ENCODE measurements at regions not wholly inside any gene's neighbourhood (a gene's known extent, or its start where the extent isn't known, plus 50 kb on each side); places are given as distances from the start of the nearest gene placed in this dataset.

- H3K27ac ChIP-seq = no peak overlapping the region
- intact Hi-C loops (cut with DNase I) = no loop called here
- no peaks in the 10 kb centered on the region for H3K4me1 ChIP-seq
- H3K4me3 ChIP-seq = no peak overlapping the region
- H3K27me3 ChIP-seq = no peaks in the 10 kb centered on the region
- no peak overlapping the region for H3K9ac ChIP-seq (ENCODE audit: low read depth in 2 of 2, low read length in 2 of 2)
- H3K36me3 ChIP-seq = no peaks in the 10 kb centered on the region
- no peak for TF ChIP-seq CTCF (IDR thresholded peaks at IDR 0.05)
- DNase-seq = no peak
- no peaks in the 10 kb centered on the region for H3K9me3 ChIP-seq
These were observed 93.7 kb upstream of the FBN2 start for GRCh38 chr5:128631771-128632170.

- intact Hi-C loops (cut with DNase I) = no loop called here
- Histone ChIP-seq H3K27ac (no peak overlapping the region), H3K4me3 (no peak overlapping the region), H3K4me1 (no peaks in the 10 kb centered on the region), H3K27me3 (no peaks in the 10 kb centered on the region), H3K9ac (ENCODE audit: low read depth in 2 of 2, low read length in 2 of 2) (no peak overlapping the region), H3K9me3 (no peaks in the 10 kb centered on the region), H3K36me3 (no peaks in the 10 kb centered on the region)
- DNase-seq = no peak
- TF ChIP-seq CTCF (IDR thresholded peaks at IDR 0.05) = no peak
These were observed 94.2 kb upstream of the FBN2 start for GRCh38 chr5:128632264-128632663.

- no peaks in the 10 kb centered on the region for H3K36me3 ChIP-seq
- H3K9ac ChIP-seq (ENCODE audit: low read depth in 2 of 2, low read length in 2 of 2) = no peak overlapping the region
- TF ChIP-seq CTCF (IDR thresholded peaks at IDR 0.05) = no peak
- H3K4me3 ChIP-seq = no peak overlapping the region
- no peaks in the 10 kb centered on the region for H3K4me1 ChIP-seq
- intact Hi-C loops (cut with DNase I) = no loop called here
- no peaks in the 10 kb centered on the region for H3K9me3 ChIP-seq
- DNase-seq = no peak
- no peaks in the 10 kb centered on the region for H3K27me3 ChIP-seq
- no peak overlapping the region for H3K27ac ChIP-seq
These were observed 95.9 kb upstream of the FBN2 start for GRCh38 chr5:128633901-128634300.

GRCh38 chr5:128635379-128635778 is 97.3 kb upstream of the FBN2 start:
- Histone ChIP-seq H3K9ac (ENCODE audit: low read depth in 2 of 2, low read length in 2 of 2) (no peak overlapping the region), H3K27me3 (no peaks in the 10 kb centered on the region), H3K27ac (no peak overlapping the region), H3K36me3 (no peaks in the 10 kb centered on the region), H3K4me1 (no peaks in the 10 kb centered on the region), H3K9me3 (no peaks in the 10 kb centered on the region), H3K4me3 (no peak overlapping the region)
- DNase-seq = no peak
- no peak for TF ChIP-seq CTCF (IDR thresholded peaks at IDR 0.05)
- intact Hi-C loops (cut with DNase I) = no loop called here

- H3K27me3 ChIP-seq = no peaks in the 10 kb centered on the region
- H3K4me1 ChIP-seq = no peaks in the 10 kb centered on the region
- H3K36me3 ChIP-seq = no peaks in the 10 kb centered on the region
- H3K4me3 ChIP-seq = no peak overlapping the region
- H3K9me3 ChIP-seq = no peaks in the 10 kb centered on the region
- intact Hi-C loops (cut with DNase I) = no loop called here
- no peak for TF ChIP-seq CTCF (IDR thresholded peaks at IDR 0.05)
- DNase-seq = no peak
- H3K27ac ChIP-seq = no peak overlapping the region
- no peak overlapping the region for H3K9ac ChIP-seq (ENCODE audit: low read depth in 2 of 2, low read length in 2 of 2)
These were observed 98.3 kb upstream of the FBN2 start for GRCh38 chr5:128636361-128636760.

- H3K27ac ChIP-seq = no peak overlapping the region
- H3K4me3 ChIP-seq = no peak overlapping the region
- H3K9ac ChIP-seq (ENCODE audit: low read depth in 2 of 2, low read length in 2 of 2) = no peak overlapping the region
- H3K36me3 ChIP-seq = no peaks in the 10 kb centered on the region
- no peak for TF ChIP-seq CTCF (IDR thresholded peaks at IDR 0.05)
- intact Hi-C loops (cut with DNase I) = no loop called here
- H3K27me3 ChIP-seq = no peaks in the 10 kb centered on the region
- no peaks in the 10 kb centered on the region for H3K9me3 ChIP-seq
- no peaks in the 10 kb centered on the region for H3K4me1 ChIP-seq
- DNase-seq = no peak
These were observed 99.0 kb upstream of the FBN2 start for GRCh38 chr5:128637031-128637430.
